Forelimb muscle (tissue), 1 donor: ENCODE measurements at regions not wholly inside any gene's neighbourhood (a gene's known extent, or its start where the extent isn't known, plus 50 kb on each side); places are given as distances from the start of the nearest gene placed in this dataset.

Experiments
- DNase-seq: peaks from one replicate; pipeline ENCODE4 v3.0.0-alpha.2; 2013; ENCODE audit warnings: low read depth

GRCh38 chr2:136215908-136216472 is 98.0 kb upstream of the CXCR4 start:
- DNase-seq, result no peak

GRCh38 chr2:136215449-136215848 is 97.5 kb upstream of the CXCR4 start:
- DNase-seq, result no peak

- no peak for DNase-seq
Measured at GRCh38 chr2:136214307-136215200, 96.6 kb upstream of the CXCR4 start.

- no peak for DNase-seq
Measured at GRCh38 chr2:136213836-136214235, 95.9 kb upstream of the CXCR4 start.

GRCh38 chr2:136212426-136213378 is 94.8 kb upstream of the CXCR4 start:
- no peak for DNase-seq

- DNase-seq, result no peak
Measured at GRCh38 chr2:136211701-136212100, 93.8 kb upstream of the CXCR4 start.

- no peak for DNase-seq
Measured at GRCh38 chr2:136210822-136211221, 92.9 kb upstream of the CXCR4 start.

- DNase-seq, result no peak
Measured at GRCh38 chr2:136210455-136210805, 92.5 kb upstream of the CXCR4 start.

GRCh38 chr2:136209561-136210454 is 91.9 kb upstream of the CXCR4 start:
- no peak for DNase-seq

GRCh38 chr2:136208682-136209420 is 90.9 kb upstream of the CXCR4 start:
- no peak for DNase-seq

GRCh38 chr2:136207665-136208064 is 89.7 kb upstream of the CXCR4 start:
- DNase-seq, result no peak

GRCh38 chr2:136207030-136207623 is 89.2 kb upstream of the CXCR4 start:
- no peak for DNase-seq

GRCh38 chr2:136206613-136207012 is 88.7 kb upstream of the CXCR4 start:
- no peak for DNase-seq

GRCh38 chr2:136205615-136206014 is 87.7 kb upstream of the CXCR4 start:
- DNase-seq, result no peak

- DNase-seq, result no peak
Measured at GRCh38 chr2:136204971-136205370, 87.0 kb upstream of the CXCR4 start.

GRCh38 chr2:136195226-136195625 is 77.3 kb upstream of the CXCR4 start:
- no peak for DNase-seq

- no peak for DNase-seq
Measured at GRCh38 chr2:136191041-136191440, 73.1 kb upstream of the CXCR4 start.

- no peak for DNase-seq
Measured at GRCh38 chr2:136189221-136189782, 71.4 kb upstream of the CXCR4 start.

- no peak for DNase-seq
Measured at GRCh38 chr2:136188086-136188485, 70.1 kb upstream of the CXCR4 start.
